Gastroesophageal sphincter (tissue), 3 donors: ENCODE measurements at regions not wholly inside any gene's neighbourhood (a gene's known extent, or its start where the extent isn't known, plus 50 kb on each side); places are given as distances from the start of the nearest gene placed in this dataset.

Source experiments
- EP300 ChIP-seq: sonication (generic); formaldehyde crosslinking; IDR thresholded peaks from one replicate; pipeline ENCODE4 v1.6.1; 2017; ENCODE audit warnings: antibody characterized with exemption, mild to moderate bottlenecking
- POLR2A ChIP-seq, 2 donors: fragments of 450-650 bp; IDR thresholded peaks; one replicate each; pipeline ENCODE4 v1.6.1; 2017; ENCODE audit warnings: antibody characterized with exemption in 2 of 2, mild to moderate bottlenecking in 2 of 2, moderate library complexity in 1 of 2
- TF ChIP-seq, protein P1 (sequence below), 4 experiments: fragments of 200-600 bp in 2 of 4; fragments of 450-650 bp in 2 of 4; sonication (generic) in 1 of 4; IDR thresholded peaks; one replicate each; pipeline ENCODE4 v1.5.1; 2017 to 2019; ENCODE audit warnings: antibody characterized with exemption in 4 of 4, mild to moderate bottlenecking in 2 of 4, moderate library complexity in 2 of 4

DNA sequence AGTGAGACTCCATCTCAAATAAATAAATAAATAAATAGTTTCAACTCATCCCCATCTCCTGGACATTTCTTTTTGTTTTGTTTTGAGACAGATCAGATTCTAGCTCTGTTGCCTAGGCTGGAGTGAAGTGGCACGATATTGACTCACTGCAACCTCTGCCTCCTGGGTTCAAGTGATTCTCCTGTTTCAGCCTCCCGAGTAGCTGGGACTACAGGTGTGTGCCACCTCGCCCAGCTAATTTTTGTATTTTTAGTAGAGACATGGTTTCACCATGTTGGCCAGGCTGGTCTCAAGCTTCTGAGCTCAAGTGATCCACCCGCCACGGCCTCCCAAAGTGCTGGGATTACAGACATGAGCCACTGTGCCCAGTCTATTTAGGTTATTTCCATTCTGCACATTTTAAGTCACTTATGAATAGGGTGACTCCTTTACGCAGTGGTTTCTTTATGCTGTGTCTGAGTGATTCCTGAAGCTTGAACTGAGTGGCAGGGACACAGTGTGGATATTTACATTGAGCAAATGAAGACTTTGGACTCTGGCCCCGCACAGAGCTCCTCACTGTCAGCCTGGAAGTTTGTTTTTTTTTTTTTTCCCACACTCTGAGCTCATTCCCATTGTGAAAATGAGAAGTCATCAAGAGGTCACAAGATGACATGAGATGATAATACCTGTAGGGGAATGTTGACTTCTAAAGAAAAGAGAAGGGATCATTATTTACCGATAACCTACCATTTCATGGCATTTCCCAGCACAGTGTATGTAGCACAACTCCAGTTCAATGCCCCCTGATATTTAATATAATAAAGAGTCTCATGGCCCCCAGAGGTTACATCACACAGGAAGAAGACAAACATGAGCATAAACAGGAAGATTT is 72.6 kb downstream of the TBX3 start:
- TF ChIP-seq, protein P1, sequence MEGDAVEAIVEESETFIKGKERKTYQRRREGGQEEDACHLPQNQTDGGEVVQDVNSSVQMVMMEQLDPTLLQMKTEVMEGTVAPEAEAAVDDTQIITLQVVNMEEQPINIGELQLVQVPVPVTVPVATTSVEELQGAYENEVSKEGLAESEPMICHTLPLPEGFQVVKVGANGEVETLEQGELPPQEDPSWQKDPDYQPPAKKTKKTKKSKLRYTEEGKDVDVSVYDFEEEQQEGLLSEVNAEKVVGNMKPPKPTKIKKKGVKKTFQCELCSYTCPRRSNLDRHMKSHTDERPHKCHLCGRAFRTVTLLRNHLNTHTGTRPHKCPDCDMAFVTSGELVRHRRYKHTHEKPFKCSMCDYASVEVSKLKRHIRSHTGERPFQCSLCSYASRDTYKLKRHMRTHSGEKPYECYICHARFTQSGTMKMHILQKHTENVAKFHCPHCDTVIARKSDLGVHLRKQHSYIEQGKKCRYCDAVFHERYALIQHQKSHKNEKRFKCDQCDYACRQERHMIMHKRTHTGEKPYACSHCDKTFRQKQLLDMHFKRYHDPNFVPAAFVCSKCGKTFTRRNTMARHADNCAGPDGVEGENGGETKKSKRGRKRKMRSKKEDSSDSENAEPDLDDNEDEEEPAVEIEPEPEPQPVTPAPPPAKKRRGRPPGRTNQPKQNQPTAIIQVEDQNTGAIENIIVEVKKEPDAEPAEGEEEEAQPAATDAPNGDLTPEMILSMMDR (IDR thresholded peaks at IDR 0.05): no peak
- TF ChIP-seq POLR2A (IDR thresholded peaks at IDR 0.05) (no peak), EP300 (no peak)
